OCI-LY7 (cell line): ENCODE measurements at regions not wholly inside any gene's neighbourhood (a gene's known extent, or its start where the extent isn't known, plus 50 kb on each side); places are given as distances from the start of the nearest gene placed in this dataset.

Experiments used
- BruUV-seq: library from RNA; stranded (reverse); fragments of 400-500 nt; replicated peaks from 2 replicates; lab custom pipeline; 2021; lab: Mats Ljungman, UMichigan
- CTCF ChIA-PET: fragments of 300-600 bp; sonication (Branson Sonifier 250); formaldehyde crosslinking; loops from one replicate; lab custom pipeline; 2022; ENCODE audit warnings: antibody characterized with exemption; ENCODE audit not compliant: unreplicated experiment; lab: Charles Lee
- POLR2A ChIA-PET: fragments of 300-600 bp; sonication (Branson Sonifier 250); formaldehyde crosslinking; loops from one replicate; lab custom pipeline; 2022; ENCODE audit warnings: antibody characterized with exemption; lab: Charles Lee
- DNase-seq: peaks from one replicate; pipeline ENCODE4 v3.0.0-alpha.2; 2015; ENCODE audit warnings: low spot score
- H2AFZ ChIP-seq: fragments of 200-600 bp; sonication (generic), shearing (Covaris generic); 2 replicates; pipeline ENCODE4 v1.6.1; 2014; ENCODE audit warnings: mild to moderate bottlenecking, antibody characterized with exemption, low read length, moderate library complexity
- H3K27ac ChIP-seq: fragments of 200-600 bp; sonication (generic); 2 replicates; pipeline ENCODE4 v1.5.1; 2014; ENCODE audit warnings: mixed run types, low read depth, mild to moderate bottlenecking, moderate library complexity, low read length, inconsistent platforms; ENCODE audit not compliant: poor library complexity, severe bottlenecking
- H3K36me3 ChIP-seq: fragments of 200-600 bp; sonication (generic); 2 replicates; pipeline ENCODE4 v1.6.1; 2014; ENCODE audit warnings: mild to moderate bottlenecking, antibody characterized with exemption, low read length, moderate library complexity, mixed read lengths; ENCODE audit not compliant: insufficient read depth
- H3K4me1 ChIP-seq: fragments of 200-600 bp; sonication (generic); 2 replicates; pipeline ENCODE4 v1.5.1; 2014; ENCODE audit warnings: mild to moderate bottlenecking, low read length; ENCODE audit not compliant: insufficient read depth, poor library complexity, severe bottlenecking
- H3K4me2 ChIP-seq: fragments of 200-600 bp; sonication (generic); 2 replicates; pipeline ENCODE4 v1.6.1; 2014; ENCODE audit warnings: mild to moderate bottlenecking, low read length
- H3K4me3 ChIP-seq: fragments of 200-600 bp; sonication (generic); 2 replicates; pipeline ENCODE4 v1.5.1; 2014; ENCODE audit warnings: mild to moderate bottlenecking, low read depth, low read length; ENCODE audit not compliant: poor library complexity, severe bottlenecking
- H3K79me2 ChIP-seq: fragments of 200-600 bp; sonication (generic); 2 replicates; pipeline ENCODE4 v1.6.1; 2016; ENCODE audit warnings: low read depth, mild to moderate bottlenecking, low read length, moderate library complexity, mixed read lengths; ENCODE audit not compliant: insufficient read depth
- H3K9me2 ChIP-seq: fragments of 200-600 bp; sonication (generic); 2 replicates; pipeline ENCODE4 v1.6.1; 2016; ENCODE audit warnings: mild to moderate bottlenecking, low read length, mixed read lengths; ENCODE audit not compliant: insufficient read depth
- H3K9me3 ChIP-seq: fragments of 200-600 bp; sonication (generic); 2 replicates; pipeline ENCODE4 v1.6.1; 2014; ENCODE audit warnings: mild to moderate bottlenecking, mixed run types, low read length, mixed read lengths
- H4K20me1 ChIP-seq: fragments of 200-600 bp; sonication (generic); 2 replicates; pipeline ENCODE4 v1.6.1; 2014; ENCODE audit warnings: mild to moderate bottlenecking, antibody characterized with exemption, low read length, moderate library complexity, mixed read lengths; ENCODE audit not compliant: insufficient read depth
- CTCF ChIP-seq: fragments of 200-600 bp; sonication (generic); conservative IDR thresholded peaks from 2 replicates; pipeline ENCODE4 v1.5.1; 2014; ENCODE audit warnings: mild to moderate bottlenecking, antibody characterized with exemption, low read length, moderate library complexity, mixed read lengths
- EZH2phosphoT487 ChIP-seq: fragments of 200-600 bp; sonication (generic); IDR thresholded peaks from 2 replicates; pipeline ENCODE4 v1.6.1; 2018; ENCODE audit warnings: low read depth, borderline replicate concordance, mild to moderate bottlenecking, mixed run types, antibody characterized with exemption, low read length, moderate library complexity, mixed read lengths
- intact Hi-C: fragments of 100-400 bp; cut with micrococcal nuclease; formaldehyde crosslinking; loops from one replicate; pipeline ENCODE4 v1.10.0; 2022; ENCODE audit not compliant: unreplicated experiment

DNA sequence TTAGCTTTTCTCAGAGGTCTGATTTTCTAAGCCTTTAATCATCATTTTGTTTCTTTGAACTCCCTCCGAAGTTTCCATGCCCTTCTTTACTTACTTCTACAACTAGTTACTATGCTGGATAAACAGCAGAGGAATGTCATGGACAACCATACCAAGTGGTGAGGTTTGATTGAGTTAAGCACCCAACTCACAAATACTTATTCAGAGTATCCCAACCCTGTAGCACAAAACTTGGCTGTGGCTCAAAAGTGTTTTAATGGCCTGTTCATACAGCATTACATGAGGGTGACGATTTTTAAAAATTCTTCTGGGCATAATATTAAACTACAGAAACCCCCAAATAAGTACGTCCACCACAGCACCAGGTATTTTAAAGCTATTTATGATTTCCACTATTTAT, 946.8 kb upstream of the SOX9 start:
- intact Hi-C loops = no loop called here
- no peak overlapping the region for H3K4me3 ChIP-seq
- no peaks in the 10 kb centered on the region for H3K4me1 ChIP-seq
- no TSS peak for BruUV-seq
- no peak overlapping the region for H2AFZ ChIP-seq
- H3K4me2 ChIP-seq = no peak overlapping the region
- no peaks in the 10 kb centered on the region for H3K36me3 ChIP-seq
- POLR2A ChIA-PET = interaction anchor here (0.6 to 0.7 kb wide), 3 partner anchors 39 to 1937 kb away, joined by 3 to 4 read pairs (median 3); no protein-coding TSS in a partner anchor
- no peaks in the 10 kb centered on the region for H3K9me2 ChIP-seq
- no peak for DNase-seq
- CTCF ChIA-PET = no interaction called here
- H3K9me3 ChIP-seq = no peaks in the 10 kb centered on the region
- no peak overlapping the region for H3K27ac ChIP-seq
- no peaks in the 10 kb centered on the region for H4K20me1 ChIP-seq
- H3K79me2 ChIP-seq = no peaks in the 10 kb centered on the region
- TF ChIP-seq EZH2phosphoT487 (no peak), CTCF (no peak)

- H3K79me2 ChIP-seq = no peaks in the 10 kb centered on the region
- no peaks in the 10 kb centered on the region for H3K9me3 ChIP-seq
- no peaks in the 10 kb centered on the region for H4K20me1 ChIP-seq
- DNase-seq = no peak
- no peak overlapping the region for H2AFZ ChIP-seq
- H3K4me3 ChIP-seq = no peak overlapping the region
- ChIA-PET CTCF (no interaction called here), POLR2A (interaction anchor here (0.7 kb wide), 1 partner anchor 585 kb away, joined by 3 read pairs; no protein-coding TSS in a partner anchor)
- no peaks in the 10 kb centered on the region for H3K9me2 ChIP-seq
- H3K36me3 ChIP-seq = no peaks in the 10 kb centered on the region
- TF ChIP-seq CTCF = no peak
- TF ChIP-seq EZH2phosphoT487 = no peak
- no peak overlapping the region for H3K4me2 ChIP-seq
- intact Hi-C loops = no loop called here
- BruUV-seq = no TSS peak
- no peak overlapping the region for H3K27ac ChIP-seq
- no peaks in the 10 kb centered on the region for H3K4me1 ChIP-seq
Measured at GRCh38 chr17:71176331-71176730, 944.5 kb upstream of the SOX9 start.

- ChIA-PET CTCF (no interaction called here), POLR2A (no interaction called here)
- Histone ChIP-seq H3K4me1 (no peaks in the 10 kb centered on the region), H3K79me2 (no peaks in the 10 kb centered on the region), H3K4me2 (no peak overlapping the region), H3K9me2 (no peaks in the 10 kb centered on the region), H2AFZ (no peak overlapping the region), H3K9me3 (no peaks in the 10 kb centered on the region), H4K20me1 (no peaks in the 10 kb centered on the region), H3K36me3 (no peaks in the 10 kb centered on the region), H3K4me3 (no peak overlapping the region), H3K27ac (no peak overlapping the region)
- intact Hi-C loops = no loop called here
- TF ChIP-seq EZH2phosphoT487 (no peak), CTCF (no peak)
- DNase-seq = no peak
- BruUV-seq = no TSS peak
Measured at GRCh38 chr17:71176928-71177443, 943.8 kb upstream of the SOX9 start.
